Adrenal gland (tissue), 9 donors: ENCODE measurements at regions not wholly inside any gene's neighbourhood (a gene's known extent, or its start where the extent isn't known, plus 50 kb on each side); places are given as distances from the start of the nearest gene placed in this dataset.

Source experiments
- DNase-seq, 7 donors: peaks; one replicate each; pipeline ENCODE4 v3.0.0-alpha.2; 2019 to 2020
- H3K27ac ChIP-seq, 5 donors: fragments of 200-600 bp; sonication (generic) in 4 of 5; 1 replicate in 3 of 5; 2 replicates in 2 of 5; pipeline versions ENCODE4 v1.5.1 to v1.8.0; 2016 to 2020; ENCODE audit warnings: mild to moderate bottlenecking in 1 of 5
- H3K27me3 ChIP-seq: fragments of 200-600 bp; 2 replicates; pipeline ENCODE4 v1.8.0; 2021
- H3K36me3 ChIP-seq, 2 donors: fragments of 200-600 bp; replicated peaks in 1 of 2; 1 replicate in 1 of 2; 2 replicates in 1 of 2; pipeline versions ENCODE4 v1.5.1 to v1.8.0; 2018 to 2022
- H3K4me1 ChIP-seq, 2 donors: fragments of 200-600 bp; replicated peaks in 1 of 2; 1 replicate in 1 of 2; 2 replicates in 1 of 2; pipeline versions ENCODE4 v1.5.1 to v1.8.0; 2018 to 2021
- H3K4me3 ChIP-seq, 4 donors: fragments of 200-600 bp; sonication (generic) in 3 of 4; one replicate each; pipeline ENCODE4 v1.5.1; 2016 to 2018
- H3K9me3 ChIP-seq, 3 donors: fragments of 200-600 bp; sonication (generic) in 1 of 3; replicated peaks in 1 of 3; 1 replicate in 2 of 3; 2 replicates in 1 of 3; pipeline versions ENCODE4 v1.5.1 to v1.8.0; 2016 to 2021
- CTCF ChIP-seq, 6 experiments: fragments of 450-650 bp in 4 of 6; fragments of 200-600 bp in 2 of 6; sonication (generic) in 1 of 6; IDR thresholded peaks; 1 replicate in 5 of 6; 2 replicates in 1 of 6; pipeline versions ENCODE4 v1.5.1 to v1.8.0; 2016 to 2021; ENCODE audit warnings: antibody characterized with exemption in 6 of 6, mild to moderate bottlenecking in 2 of 6, moderate library complexity in 1 of 6
- POLR2A ChIP-seq, 2 donors: fragments of 450-650 bp; IDR thresholded peaks; one replicate each; pipeline ENCODE4 v1.6.1; 2017; ENCODE audit warnings: antibody characterized with exemption in 2 of 2, mild to moderate bottlenecking in 2 of 2, moderate library complexity in 1 of 2
- WGBS, 4 donors: extraction: QIAGEN DNeasy Blood & Tissue Kit in 2 of 4; methylation state at CpG; one replicate each; pipeline versions ENCODE4 v1.1.5 to v1.1.7; 2013 to 2017; 5-methylcytosine and 5-hydroxymethylcytosine counted together
- intact Hi-C, 2 donors: fragments of 100-400 bp; cut with DNase I; formaldehyde crosslinking; loops; one replicate each; pipeline versions ENCODE4 v1.14.1 to v1.15.0; 2022 to 2023
- donor health status: healthy with polysubstance abuse.
- donor health status: Bipolar disorder and iron deficiency.
- donor health status: DM: yes; HTN: yes; CAD: no.
- donor health status: DM: no; HTN: no; CAD: no.
- donor health status: DM: no; HTN: no; CAD: no.

DNA sequence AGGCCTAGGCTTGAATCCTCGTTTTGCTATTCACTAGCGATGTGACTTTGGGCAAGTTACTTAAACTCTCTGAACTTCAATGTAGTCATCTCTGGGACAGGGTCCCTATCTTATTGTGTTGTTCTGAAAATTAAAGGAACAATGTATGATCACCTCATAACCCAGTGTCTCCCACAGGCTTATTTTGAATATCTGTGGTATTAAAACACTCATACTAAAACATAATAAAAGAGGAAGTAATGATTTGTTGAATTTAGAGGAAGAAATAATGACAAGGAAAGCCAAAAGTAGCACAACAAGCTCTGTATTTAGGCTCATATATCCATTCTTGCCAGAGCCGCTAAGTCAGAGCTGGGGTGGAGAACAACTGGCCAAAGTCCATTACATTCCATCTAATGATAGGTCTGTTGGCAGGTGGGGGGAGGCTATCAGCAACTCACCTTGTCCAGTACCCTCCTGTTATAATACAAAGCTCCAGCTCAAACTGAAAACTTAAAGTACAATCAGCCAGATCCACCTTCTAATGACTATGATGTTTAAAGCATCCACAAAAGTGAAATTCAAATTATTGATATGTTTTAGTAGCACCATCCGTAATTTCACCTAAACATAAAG is 64.5 kb upstream of the LSM6 start:
- no peaks in the 10 kb centered on the region for H3K9me3 ChIP-seq
- no peak overlapping the region for H3K27ac ChIP-seq
- no peak overlapping the region for H3K4me3 ChIP-seq
- intact Hi-C loops: no loop called here
- DNase-seq: no peak
- no peaks in the 10 kb centered on the region for H3K4me1 ChIP-seq
- H3K36me3 ChIP-seq: no peaks in the 10 kb centered on the region
- H3K27me3 ChIP-seq: no peaks in the 10 kb centered on the region
- TF ChIP-seq CTCF (IDR thresholded peaks at IDR 0.05): no peak
- 71 to 86% (median 84%) methylated on average over 4 of the region's 4 CpGs for WGBS, 4 donors

DNA sequence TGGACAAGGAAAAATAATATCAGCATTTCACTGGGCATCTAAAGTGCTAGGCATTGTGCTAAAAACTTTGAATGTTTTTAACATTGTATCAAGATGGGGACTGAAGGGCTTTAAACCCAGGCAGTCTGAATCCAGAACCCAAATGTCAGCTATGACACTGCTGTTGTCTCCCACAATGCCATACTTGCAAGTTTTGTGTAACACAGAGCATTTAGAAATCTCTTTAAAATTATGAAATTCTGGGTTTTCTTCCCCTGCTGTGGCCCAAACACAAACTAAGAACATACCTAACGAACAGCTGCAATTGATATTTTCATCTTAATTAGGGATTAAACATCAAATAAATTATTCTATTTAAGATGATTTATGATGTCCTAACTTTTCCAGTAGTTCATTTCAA is 66.8 kb upstream of the LSM6 start:
- 50 to 67% (median 56%) methylated on average over 1 of the region's 1 CpG for WGBS, 4 donors
- intact Hi-C loops: no loop called here
- H3K4me1 ChIP-seq: no peaks in the 10 kb centered on the region

GRCh38 chr4:146107587-146108240 is 67.8 kb upstream of the LSM6 start:
- intact Hi-C loops: no loop called here
- Histone ChIP-seq H3K27ac (no peak overlapping the region), H3K4me3 (no peak overlapping the region), H3K9me3 (no peaks in the 10 kb centered on the region), H3K27me3 (no peaks in the 10 kb centered on the region), H3K36me3 (no peaks in the 10 kb centered on the region), H3K4me1 (no peaks in the 10 kb centered on the region)
- 88 to 93% (median 91%) methylated on average over 3 of the region's 3 CpGs for WGBS, 4 donors
- TF ChIP-seq CTCF (IDR thresholded peaks at IDR 0.05): no peak
- TF ChIP-seq POLR2A (IDR thresholded peaks at IDR 0.05): no peak
- no peak for DNase-seq

More for the DNA sequence above, 66.8 kb upstream of the LSM6 start:
- TF ChIP-seq POLR2A (IDR thresholded peaks at IDR 0.05): no peak
- no peak for TF ChIP-seq CTCF (IDR thresholded peaks at IDR 0.05)
- Histone ChIP-seq H3K9me3 (no peaks in the 10 kb centered on the region), H3K36me3 (no peaks in the 10 kb centered on the region), H3K4me3 (no peak overlapping the region), H3K27me3 (no peaks in the 10 kb centered on the region), H3K27ac (no peak overlapping the region)
- DNase-seq: no peak

- H3K27me3 ChIP-seq: no peaks in the 10 kb centered on the region
- H3K27ac ChIP-seq: peak overlapping the region in 1 of 5 donors; percentile 32
- H3K4me1 ChIP-seq: no peaks in the 10 kb centered on the region
- no peaks in the 10 kb centered on the region for H3K36me3 ChIP-seq
- TF ChIP-seq POLR2A (IDR thresholded peaks at IDR 0.05): no peak
- TF ChIP-seq CTCF (IDR thresholded peaks at IDR 0.05): no peak
- DNase-seq: peak in 1 of 7 donors; percentile 22
- no peak overlapping the region for H3K4me3 ChIP-seq
- H3K9me3 ChIP-seq: no peaks in the 10 kb centered on the region
- WGBS, 4 donors: 88 to 100% (median 96%) methylated on average over 1 of the region's 1 CpG
- intact Hi-C loops: no loop called here
Measured at GRCh38 chr4:146105464-146105863, 70.1 kb upstream of the LSM6 start.
